ENCODE measurements at regions not wholly inside any gene's neighbourhood (a gene's known extent, or its start where the extent isn't known, plus 50 kb on each side); places are given as distances from the start of the nearest gene placed in this dataset.
"Not testable (repeated sequence)": the region's sequence is repeated elsewhere in the genome, so short reads cannot be mapped to it uniquely, and the experiment has no call there.

DNA sequence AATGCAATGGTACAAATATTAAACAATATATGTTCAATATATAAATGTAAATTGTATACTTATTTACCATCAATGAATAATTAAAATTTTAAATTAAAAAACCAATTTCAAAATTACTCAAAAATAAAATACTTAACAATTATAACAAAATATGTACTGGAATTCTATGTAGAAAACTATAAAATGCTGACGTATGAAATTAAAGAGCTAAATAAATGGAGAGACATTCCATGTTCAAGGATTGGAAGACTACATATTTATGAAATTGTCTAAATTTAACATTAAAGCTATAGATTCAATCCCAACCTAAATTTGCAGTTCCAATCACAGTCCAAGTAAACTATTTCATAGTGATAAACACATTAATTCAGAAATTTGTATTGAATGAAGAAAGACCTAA is 1522.4 kb downstream of the SI start:
- H3K4me1 ChIP-seq: no peaks in the 10 kb centered on the region
- DNase-seq: no peak
- H3K36me3 ChIP-seq (ENCODE audit: insufficient read depth in 1 of 2, low read depth in 1 of 2): no peaks in the 10 kb centered on the region
- TF ChIP-seq, protein P1, sequence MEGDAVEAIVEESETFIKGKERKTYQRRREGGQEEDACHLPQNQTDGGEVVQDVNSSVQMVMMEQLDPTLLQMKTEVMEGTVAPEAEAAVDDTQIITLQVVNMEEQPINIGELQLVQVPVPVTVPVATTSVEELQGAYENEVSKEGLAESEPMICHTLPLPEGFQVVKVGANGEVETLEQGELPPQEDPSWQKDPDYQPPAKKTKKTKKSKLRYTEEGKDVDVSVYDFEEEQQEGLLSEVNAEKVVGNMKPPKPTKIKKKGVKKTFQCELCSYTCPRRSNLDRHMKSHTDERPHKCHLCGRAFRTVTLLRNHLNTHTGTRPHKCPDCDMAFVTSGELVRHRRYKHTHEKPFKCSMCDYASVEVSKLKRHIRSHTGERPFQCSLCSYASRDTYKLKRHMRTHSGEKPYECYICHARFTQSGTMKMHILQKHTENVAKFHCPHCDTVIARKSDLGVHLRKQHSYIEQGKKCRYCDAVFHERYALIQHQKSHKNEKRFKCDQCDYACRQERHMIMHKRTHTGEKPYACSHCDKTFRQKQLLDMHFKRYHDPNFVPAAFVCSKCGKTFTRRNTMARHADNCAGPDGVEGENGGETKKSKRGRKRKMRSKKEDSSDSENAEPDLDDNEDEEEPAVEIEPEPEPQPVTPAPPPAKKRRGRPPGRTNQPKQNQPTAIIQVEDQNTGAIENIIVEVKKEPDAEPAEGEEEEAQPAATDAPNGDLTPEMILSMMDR (IDR thresholded peaks at IDR 0.05): no peak
- H3K27ac ChIP-seq: no peak overlapping the region
- intact Hi-C loops (cut with DNase I): no loop called here
- ATAC-seq: no peak
- no peaks in the 10 kb centered on the region for H3K9me3 ChIP-seq
- H3K4me3 ChIP-seq: no peak overlapping the region
- 0 to 55% (median 54%) methylated on average over 1 of the region's 1 CpG for WGBS, 3 donors
- no peaks in the 10 kb centered on the region for H3K27me3 ChIP-seq (ENCODE audit: insufficient read depth in 3 of 3, low read length in 2 of 3)

DNA sequence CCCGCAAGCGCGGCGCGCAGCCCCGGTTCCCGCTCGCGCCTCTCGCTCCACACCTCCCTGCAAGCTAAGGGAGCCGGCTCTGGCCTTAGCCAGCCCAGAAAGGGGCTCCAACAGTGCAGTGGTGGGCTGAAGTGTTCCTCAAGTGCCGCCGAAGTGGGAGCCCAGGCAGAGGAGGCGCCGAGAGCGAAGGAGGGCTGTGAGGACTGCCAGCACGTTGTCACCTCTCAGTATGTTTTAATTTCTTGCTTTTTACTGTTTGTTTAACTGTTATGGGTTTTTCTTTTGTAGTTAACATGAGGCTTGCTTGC is 1525.7 kb downstream of the SI start:
- WGBS, 3 donors: 88 to 96% (median 90%) methylated on average over 17 of the region's 17 CpGs
- ATAC-seq (no peak), DNase-seq (no peak)
- no peaks in the 10 kb centered on the region for H3K36me3 ChIP-seq (ENCODE audit: insufficient read depth in 1 of 2, low read depth in 1 of 2)
- H3K27ac ChIP-seq: no peak overlapping the region
- TF ChIP-seq, protein P1 (IDR thresholded peaks at IDR 0.05): no peak
- no peaks in the 10 kb centered on the region for H3K4me1 ChIP-seq
- H3K4me3 ChIP-seq: no peak overlapping the region
- H3K27me3 ChIP-seq (ENCODE audit: insufficient read depth in 3 of 3, low read length in 2 of 3): no peaks in the 10 kb centered on the region
- intact Hi-C loops (cut with DNase I): no loop called here
- H3K9me3 ChIP-seq: no peaks in the 10 kb centered on the region

DNA sequence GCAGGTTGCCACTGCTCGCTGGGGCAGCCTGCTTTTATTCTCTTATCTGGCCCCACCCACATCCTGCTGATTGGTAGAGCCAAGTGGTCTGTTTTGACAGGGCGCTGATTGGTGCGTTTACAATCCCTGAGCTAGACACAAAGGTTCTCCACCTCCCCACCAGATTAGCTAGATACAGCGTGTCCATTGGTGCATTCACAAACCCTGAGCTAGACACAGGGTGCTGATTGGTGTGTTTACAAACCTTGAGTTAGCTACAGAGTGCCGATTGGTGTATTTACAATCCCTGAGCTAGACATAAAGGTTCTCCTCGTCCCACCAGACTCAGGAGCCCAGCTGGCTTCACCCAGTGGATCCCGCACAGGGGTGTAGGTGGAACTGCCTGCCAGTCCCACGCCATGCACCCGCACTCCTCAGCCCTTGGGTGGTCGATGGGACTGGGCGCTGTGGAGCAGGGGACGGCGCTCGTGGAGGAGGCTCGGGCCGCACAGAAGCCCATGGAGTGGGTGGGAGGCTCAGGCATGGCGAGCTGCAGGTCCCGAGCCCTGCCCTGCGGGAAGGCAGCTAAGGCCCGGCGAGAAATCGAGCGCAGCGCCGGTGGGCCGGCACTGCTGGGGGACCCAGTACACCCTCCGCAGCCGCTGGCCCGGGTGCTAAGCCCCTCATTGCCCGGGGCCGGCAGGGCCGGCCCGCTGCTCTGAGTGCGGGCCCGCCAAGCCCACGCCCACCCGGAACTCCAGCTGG is 1526.2 kb downstream of the SI start:
- ATAC-seq; H3K9me3 ChIP-seq; H3K27me3 ChIP-seq (ENCODE audit: insufficient read depth in 3 of 3, low read length in 2 of 3); H3K27ac ChIP-seq; H3K36me3 ChIP-seq (ENCODE audit: insufficient read depth in 1 of 2, low read depth in 1 of 2); H3K4me3 ChIP-seq; intact Hi-C loops (cut with DNase I); DNase-seq; H3K4me1 ChIP-seq: not testable (repeated sequence)
- 88 to 91% (median 90%) methylated on average over 20 to 27 of the region's 37 CpGs for WGBS, 3 donors

DNA sequence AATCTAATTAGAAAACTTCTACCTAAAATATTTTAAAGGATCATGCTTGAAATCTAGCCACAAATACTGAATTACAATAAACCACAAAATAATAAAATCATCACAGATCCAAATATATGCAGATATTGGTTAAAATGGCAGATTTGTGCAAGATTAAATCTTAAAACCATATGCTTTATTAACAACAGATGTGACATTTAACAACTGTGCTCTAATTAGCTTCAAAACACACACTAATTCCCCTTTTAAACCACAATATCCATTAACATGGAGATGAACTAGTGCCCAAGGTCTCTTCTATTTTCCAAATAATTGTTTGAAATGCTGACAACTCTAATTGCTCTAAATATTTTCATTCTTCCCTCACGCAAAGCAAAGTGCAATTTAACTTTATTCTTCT is 1530.3 kb downstream of the SI start:
- no peaks in the 10 kb centered on the region for H3K9me3 ChIP-seq
- H3K4me3 ChIP-seq: no peak overlapping the region
- intact Hi-C loops (cut with DNase I): no loop called here
- no peak for DNase-seq
- WGBS, 3 donors: 40 to 52% (median 41%) methylated on average over 1 of the region's 1 CpG
- no peak overlapping the region for H3K27ac ChIP-seq
- ATAC-seq: no peak
- no peaks in the 10 kb centered on the region for H3K27me3 ChIP-seq (ENCODE audit: insufficient read depth in 3 of 3, low read length in 2 of 3)
- TF ChIP-seq, protein P1 (IDR thresholded peaks at IDR 0.05): no peak
- no peaks in the 10 kb centered on the region for H3K36me3 ChIP-seq (ENCODE audit: insufficient read depth in 1 of 2, low read depth in 1 of 2)
- no peaks in the 10 kb centered on the region for H3K4me1 ChIP-seq

DNA sequence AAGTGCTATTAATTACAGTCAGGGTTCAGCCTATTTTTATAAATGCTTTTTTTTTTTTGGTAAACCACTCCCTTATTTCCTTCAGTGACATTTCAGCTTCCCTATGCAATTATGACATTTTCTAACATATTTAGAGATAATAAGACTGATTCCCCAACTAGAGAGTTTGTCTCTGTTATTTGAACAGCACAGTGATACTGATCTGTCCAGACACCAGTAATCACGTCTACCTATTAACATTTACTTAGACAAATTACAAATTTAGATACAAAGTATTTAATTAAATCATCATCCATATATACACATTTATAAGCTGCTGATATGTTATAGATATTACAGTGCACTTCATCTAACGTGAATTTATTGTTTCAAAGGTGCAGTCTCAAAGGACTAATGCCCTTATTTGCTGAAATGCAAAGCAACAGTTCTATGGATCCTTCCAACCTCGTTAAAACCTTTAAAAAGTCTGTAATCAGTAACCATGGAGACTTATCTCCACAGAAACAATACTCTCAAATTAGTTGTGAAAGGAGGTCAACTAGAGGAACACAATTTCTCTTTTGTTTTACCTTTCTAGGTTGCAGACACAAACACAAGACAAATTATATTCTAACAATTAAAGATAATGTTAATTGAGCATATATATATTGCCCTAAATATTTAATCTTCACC is 1531.1 kb downstream of the SI start:
- H3K36me3 ChIP-seq (ENCODE audit: insufficient read depth in 1 of 2, low read depth in 1 of 2): no peaks in the 10 kb centered on the region
- ATAC-seq (no peak), DNase-seq (no peak)
- no peaks in the 10 kb centered on the region for H3K4me1 ChIP-seq
- 53 to 61% (median 54%) methylated on average over 3 of the region's 3 CpGs for WGBS, 3 donors
- H3K9me3 ChIP-seq: no peaks in the 10 kb centered on the region
- no peak overlapping the region for H3K4me3 ChIP-seq
- intact Hi-C loops (cut with DNase I): no loop called here
- TF ChIP-seq, protein P1 (IDR thresholded peaks at IDR 0.05): no peak
- no peaks in the 10 kb centered on the region for H3K27me3 ChIP-seq (ENCODE audit: insufficient read depth in 3 of 3, low read length in 2 of 3)
- no peak overlapping the region for H3K27ac ChIP-seq

Data from psoas muscle (tissue), 7 donors.